ENCODE measurements at regions not wholly inside any gene's neighbourhood (a gene's known extent, or its start where the extent isn't known, plus 50 kb on each side); places are given as distances from the start of the nearest gene placed in this dataset.

- TF ChIP-seq, protein P1, sequence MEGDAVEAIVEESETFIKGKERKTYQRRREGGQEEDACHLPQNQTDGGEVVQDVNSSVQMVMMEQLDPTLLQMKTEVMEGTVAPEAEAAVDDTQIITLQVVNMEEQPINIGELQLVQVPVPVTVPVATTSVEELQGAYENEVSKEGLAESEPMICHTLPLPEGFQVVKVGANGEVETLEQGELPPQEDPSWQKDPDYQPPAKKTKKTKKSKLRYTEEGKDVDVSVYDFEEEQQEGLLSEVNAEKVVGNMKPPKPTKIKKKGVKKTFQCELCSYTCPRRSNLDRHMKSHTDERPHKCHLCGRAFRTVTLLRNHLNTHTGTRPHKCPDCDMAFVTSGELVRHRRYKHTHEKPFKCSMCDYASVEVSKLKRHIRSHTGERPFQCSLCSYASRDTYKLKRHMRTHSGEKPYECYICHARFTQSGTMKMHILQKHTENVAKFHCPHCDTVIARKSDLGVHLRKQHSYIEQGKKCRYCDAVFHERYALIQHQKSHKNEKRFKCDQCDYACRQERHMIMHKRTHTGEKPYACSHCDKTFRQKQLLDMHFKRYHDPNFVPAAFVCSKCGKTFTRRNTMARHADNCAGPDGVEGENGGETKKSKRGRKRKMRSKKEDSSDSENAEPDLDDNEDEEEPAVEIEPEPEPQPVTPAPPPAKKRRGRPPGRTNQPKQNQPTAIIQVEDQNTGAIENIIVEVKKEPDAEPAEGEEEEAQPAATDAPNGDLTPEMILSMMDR (IDR thresholded peaks at IDR 0.05 in 2 of 3, conservative IDR thresholded peaks at IDR 0.05 in 1 of 3; ENCODE audit: borderline replicate concordance in 1 of 3, insufficient read depth in 1 of 3, low read depth in 2 of 3, low read length in 2 of 3), result no peak
- no peak for TF ChIP-seq POLR2A (IDR thresholded peaks at IDR 0.05; ENCODE audit: borderline replicate concordance, extremely low read depth, insufficient read depth, insufficient read length)
- TF ChIP-seq, protein P2, sequence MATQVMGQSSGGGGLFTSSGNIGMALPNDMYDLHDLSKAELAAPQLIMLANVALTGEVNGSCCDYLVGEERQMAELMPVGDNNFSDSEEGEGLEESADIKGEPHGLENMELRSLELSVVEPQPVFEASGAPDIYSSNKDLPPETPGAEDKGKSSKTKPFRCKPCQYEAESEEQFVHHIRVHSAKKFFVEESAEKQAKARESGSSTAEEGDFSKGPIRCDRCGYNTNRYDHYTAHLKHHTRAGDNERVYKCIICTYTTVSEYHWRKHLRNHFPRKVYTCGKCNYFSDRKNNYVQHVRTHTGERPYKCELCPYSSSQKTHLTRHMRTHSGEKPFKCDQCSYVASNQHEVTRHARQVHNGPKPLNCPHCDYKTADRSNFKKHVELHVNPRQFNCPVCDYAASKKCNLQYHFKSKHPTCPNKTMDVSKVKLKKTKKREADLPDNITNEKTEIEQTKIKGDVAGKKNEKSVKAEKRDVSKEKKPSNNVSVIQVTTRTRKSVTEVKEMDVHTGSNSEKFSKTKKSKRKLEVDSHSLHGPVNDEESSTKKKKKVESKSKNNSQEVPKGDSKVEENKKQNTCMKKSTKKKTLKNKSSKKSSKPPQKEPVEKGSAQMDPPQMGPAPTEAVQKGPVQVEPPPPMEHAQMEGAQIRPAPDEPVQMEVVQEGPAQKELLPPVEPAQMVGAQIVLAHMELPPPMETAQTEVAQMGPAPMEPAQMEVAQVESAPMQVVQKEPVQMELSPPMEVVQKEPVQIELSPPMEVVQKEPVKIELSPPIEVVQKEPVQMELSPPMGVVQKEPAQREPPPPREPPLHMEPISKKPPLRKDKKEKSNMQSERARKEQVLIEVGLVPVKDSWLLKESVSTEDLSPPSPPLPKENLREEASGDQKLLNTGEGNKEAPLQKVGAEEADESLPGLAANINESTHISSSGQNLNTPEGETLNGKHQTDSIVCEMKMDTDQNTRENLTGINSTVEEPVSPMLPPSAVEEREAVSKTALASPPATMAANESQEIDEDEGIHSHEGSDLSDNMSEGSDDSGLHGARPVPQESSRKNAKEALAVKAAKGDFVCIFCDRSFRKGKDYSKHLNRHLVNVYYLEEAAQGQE (IDR thresholded peaks at IDR 0.05; ENCODE audit: low read depth), result no peak
Observed at GRCh38 chr12:105474672-105475071, 144.2 kb downstream of the C12orf75 start.
